GM10248 (cell line): ENCODE measurements at regions not wholly inside any gene's neighbourhood (a gene's known extent, or its start where the extent isn't known, plus 50 kb on each side); places are given as distances from the start of the nearest gene placed in this dataset.

ENCODE experiments used
- CTCF ChIA-PET: fragments of 300-600 bp; sonication (Branson Sonifier 250); formaldehyde crosslinking; extraction: SDS; loops from one replicate; lab custom pipeline; 2021; ENCODE audit warnings: antibody characterized with exemption; lab: Yijun Ruan, JAX
- POLR2A ChIA-PET: fragments of 350-650 bp; sonication (Branson Sonifier 250); formaldehyde crosslinking; extraction: SDS; loops from one replicate; lab custom pipeline; 2020; ENCODE audit warnings: antibody characterized with exemption; lab: Yijun Ruan, JAX
- DNase-seq: peaks from one replicate; pipeline ENCODE4 v3.0.0; 2012; ENCODE audit errors: extremely low spot score
- TF ChIP-seq, protein P1 (sequence below): IDR thresholded peaks from 2 replicates; pipeline ENCODE4 v1.5.1; 2012; ENCODE audit warnings: mild to moderate bottlenecking, low read depth; ENCODE audit errors: extremely low read depth, missing control alignments, control extremely low read depth

DNA sequence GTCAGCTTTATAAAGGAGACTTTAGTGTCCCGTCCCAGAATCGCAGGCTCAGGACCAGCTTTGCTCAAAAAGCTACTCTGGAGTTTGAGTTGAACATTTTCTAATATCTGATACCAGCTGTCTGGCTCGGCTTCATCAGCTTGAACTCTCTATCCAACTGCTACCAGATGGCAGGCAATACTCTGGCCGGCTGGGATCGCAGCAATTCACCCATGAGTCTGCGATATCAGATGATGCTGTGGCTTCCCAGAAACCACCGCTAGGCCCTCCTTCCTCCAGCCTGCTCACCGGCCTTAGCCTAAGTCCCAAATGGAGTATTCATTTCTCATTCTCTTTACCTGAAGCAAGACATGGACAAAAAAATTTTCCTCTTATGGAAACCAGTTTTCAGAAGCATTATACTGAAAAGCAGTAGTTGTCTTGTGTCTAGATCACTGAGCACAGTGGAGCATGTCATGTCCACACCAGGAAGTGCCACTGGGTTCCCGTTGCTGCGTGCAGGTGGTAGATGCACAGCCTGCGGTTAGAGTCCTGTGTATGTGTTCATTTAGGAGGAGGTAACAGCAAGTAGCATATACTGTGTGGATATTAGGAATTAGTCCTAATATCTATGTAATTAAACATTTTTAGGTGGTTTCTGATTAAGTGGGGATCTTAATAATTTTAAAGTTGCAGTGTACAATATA is 162.0 kb upstream of the SOX11 start:
- CTCF ChIA-PET, result interaction anchor here (2.1 kb wide), 1 partner anchor 11 kb away, joined by 6 read pairs; no protein-coding TSS in a partner anchor
- DNase-seq, result no peak
- TF ChIP-seq, protein P1, sequence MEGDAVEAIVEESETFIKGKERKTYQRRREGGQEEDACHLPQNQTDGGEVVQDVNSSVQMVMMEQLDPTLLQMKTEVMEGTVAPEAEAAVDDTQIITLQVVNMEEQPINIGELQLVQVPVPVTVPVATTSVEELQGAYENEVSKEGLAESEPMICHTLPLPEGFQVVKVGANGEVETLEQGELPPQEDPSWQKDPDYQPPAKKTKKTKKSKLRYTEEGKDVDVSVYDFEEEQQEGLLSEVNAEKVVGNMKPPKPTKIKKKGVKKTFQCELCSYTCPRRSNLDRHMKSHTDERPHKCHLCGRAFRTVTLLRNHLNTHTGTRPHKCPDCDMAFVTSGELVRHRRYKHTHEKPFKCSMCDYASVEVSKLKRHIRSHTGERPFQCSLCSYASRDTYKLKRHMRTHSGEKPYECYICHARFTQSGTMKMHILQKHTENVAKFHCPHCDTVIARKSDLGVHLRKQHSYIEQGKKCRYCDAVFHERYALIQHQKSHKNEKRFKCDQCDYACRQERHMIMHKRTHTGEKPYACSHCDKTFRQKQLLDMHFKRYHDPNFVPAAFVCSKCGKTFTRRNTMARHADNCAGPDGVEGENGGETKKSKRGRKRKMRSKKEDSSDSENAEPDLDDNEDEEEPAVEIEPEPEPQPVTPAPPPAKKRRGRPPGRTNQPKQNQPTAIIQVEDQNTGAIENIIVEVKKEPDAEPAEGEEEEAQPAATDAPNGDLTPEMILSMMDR, result no peak
- POLR2A ChIA-PET, result no interaction called here

DNA sequence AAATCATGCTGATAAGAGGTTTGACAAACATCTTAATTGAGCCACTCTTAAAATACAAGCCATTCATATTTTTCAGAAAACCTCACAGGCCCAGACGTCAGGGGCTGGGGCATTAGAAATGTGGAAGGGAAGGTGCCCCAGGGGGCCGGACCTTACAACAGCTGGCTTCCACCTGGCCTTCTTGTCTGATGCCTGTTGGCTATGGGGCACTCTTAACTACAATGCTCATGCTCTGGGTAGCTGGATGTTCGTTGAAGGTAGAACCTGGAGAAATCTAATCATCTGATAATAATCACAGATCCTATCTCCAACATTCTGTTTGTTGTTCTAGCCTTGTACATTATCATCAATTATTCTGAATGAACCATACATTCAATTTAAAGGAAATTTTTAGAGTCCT is 156.9 kb upstream of the SOX11 start:
- DNase-seq, result no peak
- TF ChIP-seq, protein P1, result no peak
- ChIA-PET CTCF (no interaction called here), POLR2A (no interaction called here)

DNA sequence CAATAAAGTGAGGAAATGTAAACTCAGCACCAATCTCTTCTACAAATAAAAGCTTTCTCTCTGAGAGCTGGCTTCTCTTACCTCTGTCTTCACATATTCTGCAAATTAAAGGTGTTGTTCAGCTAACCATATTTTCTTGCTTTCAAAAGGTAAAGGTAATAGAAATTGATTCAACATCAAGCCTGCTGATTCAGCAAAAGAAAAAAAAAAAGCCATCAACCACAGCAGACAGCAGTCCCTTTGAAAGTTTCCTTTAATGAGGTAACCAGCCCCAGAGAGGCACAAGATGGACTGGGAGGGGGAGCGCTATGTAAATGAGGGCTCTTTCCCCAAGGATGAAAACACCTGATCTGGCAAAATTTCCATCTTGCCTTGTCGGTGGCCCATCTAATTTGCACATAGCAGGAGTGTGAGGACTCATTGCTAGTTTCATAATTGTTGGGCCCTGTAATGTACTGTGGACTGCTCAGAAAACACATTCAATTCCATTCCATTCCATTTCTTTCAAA is 154.9 kb upstream of the SOX11 start:
- DNase-seq, result no peak
- POLR2A ChIA-PET, result no interaction called here
- CTCF ChIA-PET, result no interaction called here
- TF ChIP-seq, protein P1, result no peak

DNA sequence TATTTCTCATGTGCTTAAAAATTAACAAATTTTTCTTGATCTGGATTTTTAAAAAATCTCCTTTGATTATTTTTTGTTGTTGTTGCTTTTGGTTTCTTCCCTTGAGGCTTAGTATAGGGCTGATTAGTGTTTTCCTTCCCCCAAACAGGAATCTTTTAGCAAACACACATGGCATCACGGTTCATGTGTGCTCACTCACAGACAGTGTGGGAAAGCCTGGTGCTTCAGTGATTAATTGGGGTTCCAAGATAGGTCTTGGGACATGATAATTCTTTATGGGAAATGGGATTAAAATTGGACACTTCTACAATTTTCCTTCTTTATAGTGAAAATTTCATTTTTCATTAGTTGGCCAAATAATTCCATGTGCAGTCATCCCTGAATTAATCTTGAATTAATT is 153.9 kb upstream of the SOX11 start:
- no peak for DNase-seq
- ChIA-PET CTCF (no interaction called here), POLR2A (no interaction called here)
- TF ChIP-seq, protein P1, result no peak

DNA sequence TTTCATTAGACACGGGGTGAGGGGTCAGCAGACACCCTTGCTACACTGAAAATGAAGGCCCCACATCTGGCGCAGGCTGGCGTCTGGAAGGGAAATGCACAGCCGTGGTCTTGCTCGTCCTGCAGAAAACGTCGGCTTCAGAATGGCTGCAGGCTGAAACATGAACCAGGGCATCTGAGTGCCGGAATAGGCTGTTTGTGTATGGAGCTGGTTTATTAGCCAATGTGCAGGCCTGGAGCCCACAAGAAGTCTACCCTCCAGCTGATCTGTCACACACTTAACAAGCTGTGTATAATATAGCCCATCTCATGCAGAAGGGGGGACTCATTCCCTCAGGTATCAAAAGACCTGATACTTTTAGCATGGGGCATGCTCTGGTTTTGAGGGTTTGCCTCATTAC is 153.4 kb upstream of the SOX11 start:
- CTCF ChIA-PET, result no interaction called here
- TF ChIP-seq, protein P1, result no peak
- DNase-seq, result no peak
- POLR2A ChIA-PET, result no interaction called here

DNA sequence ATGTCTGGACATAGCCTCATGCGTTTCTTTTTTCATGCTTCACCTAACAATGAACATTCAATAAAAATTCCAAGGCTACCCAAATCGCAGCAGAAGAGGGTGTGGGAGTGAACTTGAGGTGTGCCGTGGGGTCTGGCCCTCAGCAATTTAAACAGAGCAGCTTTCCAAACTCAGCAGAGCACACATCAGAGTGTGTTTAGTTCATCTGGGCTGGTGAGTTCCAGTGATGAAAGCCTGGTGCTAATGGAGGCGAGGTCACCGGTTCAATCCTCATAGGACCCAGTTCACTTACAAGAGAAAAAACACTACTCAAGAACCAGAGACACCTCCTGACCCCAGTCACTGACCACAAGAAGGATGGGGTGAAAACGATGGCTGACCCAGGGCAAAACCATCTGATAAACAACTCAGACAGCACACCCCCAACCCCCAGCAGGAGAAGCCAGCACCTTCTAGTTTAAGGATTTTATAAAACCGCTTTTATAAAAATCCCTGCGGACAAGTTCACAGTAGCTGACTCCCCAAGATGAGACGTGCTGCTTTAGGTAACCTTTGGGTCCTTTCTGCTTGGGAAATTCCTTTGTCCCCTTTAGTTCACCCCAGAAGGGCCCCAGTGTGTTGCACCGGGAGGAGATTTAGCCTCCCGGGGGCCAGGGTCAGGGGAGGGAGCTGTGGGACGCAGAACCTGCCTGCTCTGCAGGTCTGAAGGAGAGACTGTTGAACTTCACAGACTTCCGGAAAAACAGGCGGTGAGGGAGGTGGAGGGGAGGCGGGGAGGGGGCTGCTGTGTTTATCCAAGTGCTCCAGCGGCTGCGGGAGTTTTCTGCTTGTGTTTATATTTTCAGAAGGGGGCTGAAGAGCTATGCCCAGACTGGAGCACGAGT is 152.7 kb upstream of the SOX11 start:
- CTCF ChIA-PET, result interaction anchor here (1.7 kb wide), 1 partner anchor 8 kb away, joined by 6 read pairs; no protein-coding TSS in a partner anchor
- TF ChIP-seq, protein P1, result no peak
- DNase-seq, result no peak
- POLR2A ChIA-PET, result no interaction called here
